ENCODE measurements at regions not wholly inside any gene's neighbourhood (a gene's known extent, or its start where the extent isn't known, plus 50 kb on each side); places are given as distances from the start of the nearest gene placed in this dataset.

DNA sequence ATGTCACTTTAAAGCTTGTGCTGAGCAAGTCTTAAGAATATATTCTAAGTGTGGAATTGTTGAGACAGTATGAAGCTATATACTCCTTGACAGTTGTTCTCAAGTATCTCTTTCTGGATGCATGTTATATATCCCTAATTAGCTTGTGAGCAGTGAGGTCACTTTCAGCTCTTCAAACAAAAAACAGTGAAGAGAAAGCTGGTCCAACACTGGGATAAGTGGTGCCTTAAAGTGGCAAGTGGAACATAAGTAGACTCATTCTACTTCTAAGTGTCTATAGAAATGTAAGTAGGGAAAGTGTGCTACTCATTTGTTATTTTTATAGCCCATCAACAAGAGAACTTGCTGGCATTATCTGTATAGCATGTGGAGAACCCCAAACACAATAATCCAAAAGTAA, 133.1 kb upstream of the BACH2 start:
- peak; percentile 34 for DNase-seq (ENCODE audit: low read depth)
- H3K4me3 ChIP-seq (ENCODE audit: control insufficient read depth, low read depth, low read length): no peak overlapping the region
- TF ChIP-seq, protein P1, sequence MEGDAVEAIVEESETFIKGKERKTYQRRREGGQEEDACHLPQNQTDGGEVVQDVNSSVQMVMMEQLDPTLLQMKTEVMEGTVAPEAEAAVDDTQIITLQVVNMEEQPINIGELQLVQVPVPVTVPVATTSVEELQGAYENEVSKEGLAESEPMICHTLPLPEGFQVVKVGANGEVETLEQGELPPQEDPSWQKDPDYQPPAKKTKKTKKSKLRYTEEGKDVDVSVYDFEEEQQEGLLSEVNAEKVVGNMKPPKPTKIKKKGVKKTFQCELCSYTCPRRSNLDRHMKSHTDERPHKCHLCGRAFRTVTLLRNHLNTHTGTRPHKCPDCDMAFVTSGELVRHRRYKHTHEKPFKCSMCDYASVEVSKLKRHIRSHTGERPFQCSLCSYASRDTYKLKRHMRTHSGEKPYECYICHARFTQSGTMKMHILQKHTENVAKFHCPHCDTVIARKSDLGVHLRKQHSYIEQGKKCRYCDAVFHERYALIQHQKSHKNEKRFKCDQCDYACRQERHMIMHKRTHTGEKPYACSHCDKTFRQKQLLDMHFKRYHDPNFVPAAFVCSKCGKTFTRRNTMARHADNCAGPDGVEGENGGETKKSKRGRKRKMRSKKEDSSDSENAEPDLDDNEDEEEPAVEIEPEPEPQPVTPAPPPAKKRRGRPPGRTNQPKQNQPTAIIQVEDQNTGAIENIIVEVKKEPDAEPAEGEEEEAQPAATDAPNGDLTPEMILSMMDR (conservative IDR thresholded peaks at IDR 0.05; ENCODE audit: control insufficient read depth, insufficient read depth, low read depth, low read length): no peak

DNA sequence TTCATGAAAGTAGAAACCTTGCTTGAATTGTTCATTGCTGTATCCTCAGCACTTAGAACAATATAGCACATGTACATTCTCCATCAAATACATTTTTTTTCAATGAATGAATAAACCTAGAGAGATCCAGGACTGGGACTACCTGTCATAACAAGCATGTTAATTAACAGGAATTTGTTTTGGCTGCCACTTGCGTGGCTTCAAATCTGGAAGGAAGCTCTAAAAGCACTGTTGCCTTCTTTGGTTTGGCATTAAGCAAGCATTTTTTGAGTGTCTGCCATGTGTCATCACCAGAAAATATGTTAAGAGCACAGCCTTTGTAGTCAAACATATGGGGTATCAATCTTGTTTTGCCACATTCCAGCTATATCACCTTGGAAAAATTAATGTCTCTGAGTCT, 131.9 kb upstream of the BACH2 start:
- TF ChIP-seq, protein P1 (conservative IDR thresholded peaks at IDR 0.05; ENCODE audit: control insufficient read depth, insufficient read depth, low read depth, low read length): no peak
- DNase-seq (ENCODE audit: low read depth): no peak
- H3K4me3 ChIP-seq (ENCODE audit: control insufficient read depth, low read depth, low read length): no peak overlapping the region

DNA sequence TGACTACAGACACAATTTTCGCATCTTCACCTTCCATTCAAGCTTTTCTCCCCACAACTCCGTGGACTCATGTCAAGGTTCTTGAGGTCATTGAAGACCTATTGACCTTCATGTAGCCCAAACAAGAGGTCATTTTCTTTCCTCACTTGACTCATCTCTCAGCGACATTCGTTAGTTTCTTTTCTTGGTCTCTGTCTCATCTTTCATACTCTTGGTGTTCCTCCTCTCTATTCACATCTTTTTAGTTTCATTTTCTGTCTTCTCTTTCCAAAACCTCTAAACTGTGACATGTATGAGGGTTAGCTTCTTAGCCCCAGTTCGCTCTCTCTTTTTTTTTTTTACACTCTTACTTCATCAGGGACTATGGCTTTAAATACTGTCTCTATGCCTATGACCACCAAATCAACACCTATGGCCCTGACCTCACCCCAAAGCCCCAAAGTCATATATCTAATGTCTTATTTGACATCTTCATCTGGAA, 128.6 kb upstream of the BACH2 start:
- H3K4me3 ChIP-seq (ENCODE audit: control insufficient read depth, low read depth, low read length): no peak overlapping the region
- no peak for DNase-seq (ENCODE audit: low read depth)
- TF ChIP-seq, protein P1 (conservative IDR thresholded peaks at IDR 0.05; ENCODE audit: control insufficient read depth, insufficient read depth, low read depth, low read length): no peak

DNA sequence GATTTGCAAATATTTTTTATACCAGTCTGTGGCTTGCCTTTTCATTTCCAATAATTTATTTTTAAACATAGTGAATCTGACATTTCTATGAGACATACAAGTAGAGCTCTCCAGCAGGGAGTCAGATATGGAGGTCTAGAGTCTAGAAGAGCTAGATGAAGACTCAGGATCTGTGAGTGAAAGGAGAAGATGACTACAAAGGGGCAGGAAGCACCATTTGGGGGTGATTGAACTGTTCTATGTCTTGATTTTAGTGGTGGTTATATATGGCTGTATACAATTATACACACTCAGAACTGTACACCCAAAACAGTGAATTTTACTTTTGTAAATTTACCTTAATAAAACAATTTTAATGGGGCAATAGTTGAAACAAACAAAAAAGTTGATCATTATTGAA, 127.9 kb upstream of the BACH2 start:
- no peak overlapping the region for H3K4me3 ChIP-seq (ENCODE audit: control insufficient read depth, low read depth, low read length)
- no peak for DNase-seq (ENCODE audit: low read depth)
- TF ChIP-seq, protein P1 (conservative IDR thresholded peaks at IDR 0.05; ENCODE audit: control insufficient read depth, insufficient read depth, low read depth, low read length): no peak

DNA sequence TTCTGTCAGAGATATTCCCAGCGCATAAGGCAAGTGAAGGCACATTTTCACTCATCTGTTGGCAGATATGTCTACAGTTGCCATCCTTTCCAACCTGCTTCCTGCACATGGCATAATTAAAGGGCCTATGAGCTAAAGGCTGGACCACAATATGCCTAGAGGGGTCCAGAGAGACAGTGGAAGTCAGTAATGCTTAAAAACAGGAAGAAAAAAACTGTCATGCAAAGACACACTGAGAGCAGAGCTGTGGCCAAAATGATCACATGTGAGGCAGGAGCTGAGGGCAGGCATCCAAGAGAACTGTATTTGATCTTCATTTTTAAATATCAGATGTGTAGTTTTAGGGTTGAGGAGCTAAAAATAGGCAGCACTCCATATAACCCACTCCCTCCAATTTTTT, 125.0 kb upstream of the BACH2 start:
- TF ChIP-seq, protein P1 (conservative IDR thresholded peaks at IDR 0.05; ENCODE audit: control insufficient read depth, insufficient read depth, low read depth, low read length): no peak
- no peak overlapping the region for H3K4me3 ChIP-seq (ENCODE audit: control insufficient read depth, low read depth, low read length)
- DNase-seq (ENCODE audit: low read depth): no peak

DNA sequence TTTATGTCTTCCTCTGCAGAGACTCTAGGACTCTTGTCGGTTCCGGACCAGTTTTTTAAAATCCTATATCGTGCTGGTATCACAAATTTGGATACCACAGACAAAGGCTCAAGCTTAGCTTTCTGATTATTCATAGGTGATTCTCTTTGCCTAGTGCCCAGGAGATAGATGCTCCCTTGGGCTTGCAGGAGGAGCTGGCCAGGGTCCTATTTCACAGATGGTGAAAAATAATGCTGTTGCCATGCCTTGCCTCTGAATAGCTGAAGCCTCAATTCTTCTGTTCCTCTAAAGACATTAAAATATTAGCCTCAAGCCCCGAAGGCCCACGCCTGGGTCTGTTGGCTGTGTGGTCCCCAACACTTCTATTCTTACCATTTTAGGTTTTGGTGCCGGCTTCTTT, 123.9 kb upstream of the BACH2 start:
- TF ChIP-seq, protein P1 (conservative IDR thresholded peaks at IDR 0.05; ENCODE audit: control insufficient read depth, insufficient read depth, low read depth, low read length): no peak
- no peak for DNase-seq (ENCODE audit: low read depth)
- no peak overlapping the region for H3K4me3 ChIP-seq (ENCODE audit: control insufficient read depth, low read depth, low read length)

DNA sequence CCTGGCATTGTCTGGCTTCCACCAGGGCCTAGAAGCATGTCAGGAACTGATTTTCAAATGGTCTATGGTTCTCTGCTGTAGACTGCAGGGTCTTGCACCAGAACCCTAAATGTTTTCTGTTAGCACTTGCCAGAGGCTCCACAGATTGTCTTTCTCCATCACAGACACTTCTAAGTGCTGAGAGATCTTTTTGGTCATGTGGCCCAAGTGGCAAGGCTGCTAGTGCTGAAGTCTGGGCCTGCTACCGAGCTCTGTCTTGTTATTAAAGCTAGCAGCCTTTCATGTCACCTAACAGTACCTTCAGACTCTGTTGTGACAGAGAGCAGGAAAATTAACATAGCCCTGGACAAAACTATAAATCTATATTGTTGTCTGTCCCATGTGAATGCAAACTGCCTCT, 120.7 kb upstream of the BACH2 start:
- no peak for DNase-seq (ENCODE audit: low read depth)
- H3K4me3 ChIP-seq (ENCODE audit: control insufficient read depth, low read depth, low read length): no peak overlapping the region
- TF ChIP-seq, protein P1 (conservative IDR thresholded peaks at IDR 0.05; ENCODE audit: control insufficient read depth, insufficient read depth, low read depth, low read length): no peak
